K562 (cell line): ENCODE measurements at regions not wholly inside any gene's neighbourhood (a gene's known extent, or its start where the extent isn't known, plus 50 kb on each side); places are given as distances from the start of the nearest gene placed in this dataset.

Experiments used
- ATAC-seq: fragments of 200-7000 bp; cut with Tn5 transposase; 3 replicates; pipeline ENCODE4 v1.9.1; 2020; ENCODE audit warnings: moderate library complexity
- BruUV-seq: library from RNA; stranded (reverse); fragments of 400-500 nt; replicated peaks from 2 replicates; lab custom pipeline; 2021; lab: Mats Ljungman, UMichigan
- CTCF ChIA-PET: fragments of 300-600 bp; formaldehyde crosslinking; extraction: SDS; loops from one replicate; lab custom pipeline; 2021; ENCODE audit warnings: low intra/inter-chr PET ratio; lab: Yijun Ruan, JAX
- POLR2A ChIA-PET: fragments of 300-600, 350-650 bp; sonication (Branson Sonifier 250); formaldehyde crosslinking; extraction: SDS; loops from one replicate; lab custom pipeline; 2021; ENCODE audit warnings: antibody characterized with exemption, inconsistent platforms; lab: Yijun Ruan, JAX
- DNase-seq, 4 experiments: peaks; one replicate each; pipeline versions ENCODE4 v3.0.0 to v3.0.0-alpha.2; 2011 to 2018; ENCODE audit warnings: low spot score in 3 of 4, mixed read lengths in 3 of 4; ENCODE audit errors: extremely low read depth in 1 of 4
- FAIRE-seq: peaks from 2 replicates; lab custom pipeline; 2011; peaks lifted over from hg19 to GRCh38; lab: Jason Lieb, UNC
- H2AFZ ChIP-seq: 2 replicates; pipeline ENCODE4 v1.6.0; 2011; ENCODE audit warnings: low read depth, low read length, control low read depth, inconsistent platforms
- H3K27ac ChIP-seq: fragments of 200-600 bp; 3 replicates; pipeline ENCODE4 v1.8.0; 2011; ENCODE audit warnings: low read depth, mild to moderate bottlenecking, control low read depth, inconsistent platforms, low read length, moderate library complexity, mixed read lengths; ENCODE audit errors: extremely low read depth
- H3K27me3 ChIP-seq, 2 experiments: fragments of 300-600 bp in 1 of 2; 2 replicates in 1 of 2; 3 replicates in 1 of 2; pipeline versions ENCODE4 v1.6.0 to v1.8.0; 2011; ENCODE audit warnings: inconsistent platforms in 2 of 2, low read length in 2 of 2, mild to moderate bottlenecking in 1 of 2, mixed read lengths in 1 of 2, moderate library complexity in 1 of 2; ENCODE audit not compliant: control insufficient read depth in 2 of 2, insufficient read depth in 2 of 2
- H3K36me3 ChIP-seq: fragments of 300-600 bp; 3 replicates; pipeline ENCODE4 v1.8.0; 2011; ENCODE audit warnings: mild to moderate bottlenecking, low read length, inconsistent platforms; ENCODE audit not compliant: control insufficient read depth, insufficient read depth
- H3K4me1 ChIP-seq, 2 experiments: fragments of 200-600 bp in 1 of 2; replicated peaks in 1 of 2; 2 replicates in 1 of 2; 3 replicates in 1 of 2; pipeline versions ENCODE4 v1.5.1 to v1.8.0; 2011; ENCODE audit warnings: inconsistent platforms in 2 of 2, low read length in 2 of 2, mild to moderate bottlenecking in 1 of 2, mixed read lengths in 1 of 2, moderate library complexity in 1 of 2; ENCODE audit not compliant: control insufficient read depth in 2 of 2, insufficient read depth in 2 of 2
- H3K4me2 ChIP-seq: 2 replicates; pipeline ENCODE4 v1.6.1; 2011; ENCODE audit warnings: low read length, control low read depth, inconsistent platforms, mixed read lengths; ENCODE audit not compliant: insufficient read depth
- H3K4me3 ChIP-seq: fragments of 200-600 bp; sonication (generic), shearing (Covaris generic); 2 replicates; pipeline ENCODE4 v1.5.1; 2016; ENCODE audit warnings: control low read depth, inconsistent platforms
- H3K79me2 ChIP-seq: fragments of 200-600 bp; 3 replicates; pipeline ENCODE4 v1.8.0; 2011; ENCODE audit warnings: low read length, inconsistent platforms; ENCODE audit not compliant: control insufficient read depth, insufficient read depth
- H3K9ac ChIP-seq, 2 experiments: 2 replicates each; pipeline versions ENCODE4 v1.6.0 to v1.6.1; 2011; ENCODE audit warnings: low read depth in 2 of 2, low read length in 2 of 2, control low read depth in 1 of 2, inconsistent platforms in 1 of 2, mild to moderate bottlenecking in 1 of 2, mixed read lengths in 1 of 2; ENCODE audit not compliant: insufficient read depth in 1 of 2
- H3K9me1 ChIP-seq: one replicate; pipeline ENCODE4 v1.6.0; 2011; ENCODE audit warnings: inconsistent platforms, mild to moderate bottlenecking, low read length, moderate library complexity; ENCODE audit not compliant: control insufficient read depth, insufficient read depth
- H3K9me3 ChIP-seq: replicated peaks from 2 replicates; pipeline ENCODE4 v1.5.1; 2011; ENCODE audit warnings: low read depth, low read length, inconsistent platforms; ENCODE audit not compliant: control insufficient read depth, insufficient read depth
- H4K20me1 ChIP-seq: replicated peaks from 2 replicates; pipeline ENCODE4 v1.6.1; 2011; ENCODE audit warnings: low read length, inconsistent platforms, mixed read lengths; ENCODE audit not compliant: control insufficient read depth, insufficient read depth
- BRD9 ChIP-seq: fragments of 450-650 bp; IDR thresholded peaks from 2 replicates; pipeline ENCODE4 v1.6.1; 2018; ENCODE audit warnings: low read depth; ENCODE audit not compliant: partially characterized antibody
- CBFA2T2 ChIP-seq: fragments of 450-650 bp; conservative IDR thresholded peaks from 2 replicates; pipeline ENCODE4 v1.6.1; 2017; ENCODE audit warnings: mild to moderate bottlenecking
- GTF2A2 ChIP-seq: IDR thresholded peaks from 2 replicates; pipeline ENCODE4 v1.6.1; 2016; ENCODE audit warnings: mild to moderate bottlenecking, missing genetic modification characterization, missing compliant biosample characterization
- KDM4B ChIP-seq, 2 experiments: fragments of 450-650 bp in 1 of 2; sonication (generic) in 1 of 2; IDR thresholded peaks; 2 replicates each; pipeline ENCODE4 v1.6.1; 2016 to 2017; ENCODE audit warnings: borderline replicate concordance in 2 of 2, antibody characterized with exemption in 1 of 2, low read depth in 1 of 2, mild to moderate bottlenecking in 1 of 2
- NFIX ChIP-seq: fragments of 250-450 bp; sonication (Bioruptor Pico); IDR thresholded peaks from 2 replicates; pipeline ENCODE4 v1.4.0; 2020; ENCODE audit warnings: low read depth, mild to moderate bottlenecking, moderate library complexity
- NR2C1 ChIP-seq, 2 experiments: fragments of 450-650 bp; IDR thresholded peaks; 2 replicates each; pipeline ENCODE4 v1.6.1; 2017; ENCODE audit warnings: mild to moderate bottlenecking in 2 of 2, antibody characterized with exemption in 1 of 2, inconsistent platforms in 1 of 2, missing compliant biosample characterization in 1 of 2, missing genetic modification characterization in 1 of 2
- POLR2H ChIP-seq: IDR thresholded peaks from 2 replicates; pipeline ENCODE4 v1.6.1; 2016; ENCODE audit warnings: missing genetic modification characterization, low read depth, mild to moderate bottlenecking, control low read depth, missing compliant biosample characterization, moderate library complexity
- POLR3A ChIP-seq: IDR thresholded peaks from 2 replicates; pipeline ENCODE4 v1.6.1; 2011; ENCODE audit warnings: borderline replicate concordance, mild to moderate bottlenecking, moderate library complexity; ENCODE audit not compliant: insufficient read length, insufficient read depth; ENCODE audit errors: extremely low read depth
- SRSF9 ChIP-seq: fragments of 200-400 bp; formaldehyde crosslinking; IDR thresholded peaks from 2 replicates; pipeline ENCODE4 v1.6.1; 2017; ENCODE audit warnings: low read depth, low read length, borderline replicate concordance
- TSC22D4 ChIP-seq: fragments of 450-650 bp; IDR thresholded peaks from 2 replicates; pipeline ENCODE4 v1.6.1; 2016; ENCODE audit warnings: missing genetic modification characterization, missing biosample characterization, control low read depth
- XRCC5 ChIP-seq: fragments of 200-400 bp; formaldehyde crosslinking; IDR thresholded peaks from 2 replicates; pipeline ENCODE4 v1.6.1; 2017; ENCODE audit warnings: low read depth, mild to moderate bottlenecking, low read length
- ZNF586 ChIP-seq: fragments of 450-650 bp; formaldehyde crosslinking; conservative IDR thresholded peaks from 2 replicates; pipeline ENCODE4 v1.4.0; 2020; ENCODE audit warnings: mild to moderate bottlenecking, moderate library complexity
- WGBS: fragments of 100-300 bp; shearing (Covaris generic); methylation state at CpG from one replicate; pipeline ENCODE4 v1.1.6; 2016; ENCODE audit warnings: low coverage, mixed read lengths; ENCODE audit not compliant: insufficient coverage; ENCODE audit errors: missing lambda C conversion rate; 5-methylcytosine and 5-hydroxymethylcytosine counted together
- in situ Hi-C: fragments of 300-500 bp; cut with MboI; formaldehyde crosslinking; loops from 4 replicates; pipeline ENCODE4 v1.15.0; 2018; ENCODE audit warnings: inconsistent platforms, mixed read lengths
- intact Hi-C: fragments of 100-400 bp; cut with micrococcal nuclease; formaldehyde crosslinking; loops from 2 replicates; pipeline ENCODE4 v1.14.2; 2022
- TF ChIP-seq, protein P1 (sequence below): conservative IDR thresholded peaks from 2 replicates; pipeline ENCODE4 v1.6.1; 2011; ENCODE audit warnings: low read depth, mild to moderate bottlenecking, low read length; ENCODE audit not compliant: control insufficient read depth
- TF ChIP-seq, protein P2 (sequence below): fragments of 250-450 bp; sonication (Bioruptor Pico); IDR thresholded peaks from 2 replicates; pipeline ENCODE4 v1.4.0; 2020; ENCODE audit warnings: mild to moderate bottlenecking, moderate library complexity
- TF ChIP-seq, protein P3 (sequence below): fragments of 250-450 bp; sonication (Bioruptor Pico); IDR thresholded peaks from 2 replicates; pipeline ENCODE4 v1.8.0; 2021; ENCODE audit warnings: moderate library complexity, mild to moderate bottlenecking, inconsistent platforms
- TF ChIP-seq, protein P4 (sequence below): sonication (generic); formaldehyde crosslinking; IDR thresholded peaks from 2 replicates; pipeline ENCODE4 v1.8.0; 2023; ENCODE audit warnings: mild to moderate bottlenecking, missing genetic modification reagents

DNA sequence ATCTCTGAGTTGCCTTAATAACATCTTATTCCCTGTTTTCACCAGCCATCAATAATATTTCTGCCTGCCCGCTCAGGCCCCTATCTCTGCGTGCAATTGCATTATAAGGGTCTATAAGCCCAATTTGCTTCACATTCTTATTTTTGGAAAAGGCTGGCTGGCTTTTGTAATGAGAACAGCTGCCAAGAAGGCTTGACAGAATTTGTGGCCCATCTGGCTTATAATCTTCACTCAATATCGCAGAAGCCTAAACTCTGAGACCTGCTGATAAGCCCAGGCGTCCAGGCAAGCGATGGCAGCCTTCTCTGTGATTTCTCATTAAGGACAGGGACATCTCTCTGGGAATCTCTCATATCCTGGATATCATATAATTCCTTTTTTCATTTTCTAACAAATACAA lies 1618.6 kb upstream of the CELF4 start (continued):
- TF ChIP-seq, protein P1, sequence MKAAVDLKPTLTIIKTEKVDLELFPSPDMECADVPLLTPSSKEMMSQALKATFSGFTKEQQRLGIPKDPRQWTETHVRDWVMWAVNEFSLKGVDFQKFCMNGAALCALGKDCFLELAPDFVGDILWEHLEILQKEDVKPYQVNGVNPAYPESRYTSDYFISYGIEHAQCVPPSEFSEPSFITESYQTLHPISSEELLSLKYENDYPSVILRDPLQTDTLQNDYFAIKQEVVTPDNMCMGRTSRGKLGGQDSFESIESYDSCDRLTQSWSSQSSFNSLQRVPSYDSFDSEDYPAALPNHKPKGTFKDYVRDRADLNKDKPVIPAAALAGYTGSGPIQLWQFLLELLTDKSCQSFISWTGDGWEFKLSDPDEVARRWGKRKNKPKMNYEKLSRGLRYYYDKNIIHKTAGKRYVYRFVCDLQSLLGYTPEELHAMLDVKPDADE = no peak
- no peak for TF ChIP-seq GTF2A2 (tag)
- no peak for TF ChIP-seq BRD9
- TF ChIP-seq, protein P2, sequence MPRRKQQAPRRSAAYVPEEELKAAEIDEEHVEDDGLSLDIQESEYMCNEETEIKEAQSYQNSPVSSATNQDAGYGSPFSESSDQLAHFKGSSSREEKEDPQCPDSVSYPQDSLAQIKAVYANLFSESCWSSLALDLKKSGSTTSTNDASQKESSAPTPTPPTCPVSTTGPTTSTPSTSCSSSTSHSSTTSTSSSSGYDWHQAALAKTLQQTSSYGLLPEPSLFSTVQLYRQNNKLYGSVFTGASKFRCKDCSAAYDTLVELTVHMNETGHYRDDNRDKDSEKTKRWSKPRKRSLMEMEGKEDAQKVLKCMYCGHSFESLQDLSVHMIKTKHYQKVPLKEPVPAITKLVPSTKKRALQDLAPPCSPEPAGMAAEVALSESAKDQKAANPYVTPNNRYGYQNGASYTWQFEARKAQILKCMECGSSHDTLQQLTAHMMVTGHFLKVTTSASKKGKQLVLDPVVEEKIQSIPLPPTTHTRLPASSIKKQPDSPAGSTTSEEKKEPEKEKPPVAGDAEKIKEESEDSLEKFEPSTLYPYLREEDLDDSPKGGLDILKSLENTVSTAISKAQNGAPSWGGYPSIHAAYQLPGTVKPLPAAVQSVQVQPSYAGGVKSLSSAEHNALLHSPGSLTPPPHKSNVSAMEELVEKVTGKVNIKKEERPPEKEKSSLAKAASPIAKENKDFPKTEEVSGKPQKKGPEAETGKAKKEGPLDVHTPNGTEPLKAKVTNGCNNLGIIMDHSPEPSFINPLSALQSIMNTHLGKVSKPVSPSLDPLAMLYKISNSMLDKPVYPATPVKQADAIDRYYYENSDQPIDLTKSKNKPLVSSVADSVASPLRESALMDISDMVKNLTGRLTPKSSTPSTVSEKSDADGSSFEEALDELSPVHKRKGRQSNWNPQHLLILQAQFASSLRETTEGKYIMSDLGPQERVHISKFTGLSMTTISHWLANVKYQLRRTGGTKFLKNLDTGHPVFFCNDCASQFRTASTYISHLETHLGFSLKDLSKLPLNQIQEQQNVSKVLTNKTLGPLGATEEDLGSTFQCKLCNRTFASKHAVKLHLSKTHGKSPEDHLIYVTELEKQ (CRISPR knock-in tag) = no peak
- TF ChIP-seq CBFA2T2 = no peak

DNA sequence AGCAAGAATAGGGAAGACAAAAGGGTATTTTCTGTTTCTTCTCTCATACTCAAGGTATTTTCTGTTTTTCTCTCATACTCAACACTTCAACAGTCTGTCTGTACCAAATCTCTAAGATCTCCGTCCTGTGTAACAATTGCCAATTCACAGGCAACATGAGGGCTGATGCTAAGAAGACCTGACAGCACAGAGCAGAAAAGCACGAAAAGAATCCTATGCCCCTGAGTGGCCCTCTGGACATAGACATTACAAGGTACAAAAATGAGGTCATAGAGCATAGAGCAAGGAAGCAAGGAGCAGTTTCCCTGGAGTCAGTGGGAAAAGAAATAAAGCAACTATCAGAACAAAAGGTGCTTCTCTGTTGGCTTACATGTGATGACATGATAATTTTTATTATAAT lies 1612.6 kb upstream of the CELF4 start:
- ChIA-PET POLR2A (no interaction called here), CTCF (no interaction called here)
- no TSS peak for BruUV-seq
- Histone ChIP-seq H3K4me1 (no peaks in the 10 kb centered on the region), H3K27ac (no peak overlapping the region), H3K4me3 (no peak overlapping the region), H4K20me1 (no peaks in the 10 kb centered on the region), H3K27me3 (no peaks in the 10 kb centered on the region), H3K9me1 (no peaks in the 10 kb centered on the region), H3K9ac (no peak overlapping the region), H3K36me3 (no peaks in the 10 kb centered on the region), H3K9me3 (no peaks in the 10 kb centered on the region; the same call in 1 of the 2 replicates), H3K79me2 (no peaks in the 10 kb centered on the region), H3K4me2 (no peak overlapping the region), H2AFZ (no peak overlapping the region)
- intact Hi-C loops = no loop called here
- FAIRE-seq (no peak), DNase-seq (no peak), ATAC-seq (no peak)
- in situ Hi-C loops = no loop called here
- WGBS = 0% methylated on average over 2 of the region's 2 CpGs
- TF ChIP-seq NFIX (CRISPR knock-in tag) (no peak), SRSF9 (no peak), TSC22D4 (tag) (no peak), KDM4B (IDR thresholded peaks at IDR 0.05; ENCODE audit: borderline replicate concordance in 2 of 2, low read depth in 1 of 2) (no peak), NR2C1 (IDR thresholded peaks at IDR 0.05) (no peak), NR2C1 (tag; IDR thresholded peaks at IDR 0.05) (no peak), POLR3A (no peak), XRCC5 (no peak), POLR2H (no peak), ZNF586 (CRISPR knock-in tag) (no peak)
- TF ChIP-seq, protein P3, sequence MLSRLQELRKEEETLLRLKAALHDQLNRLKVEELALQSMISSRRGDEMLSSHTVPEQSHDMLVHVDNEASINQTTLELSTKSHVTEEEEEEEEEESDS (CRISPR knock-in tag) = no peak
- TF ChIP-seq, protein P4, sequence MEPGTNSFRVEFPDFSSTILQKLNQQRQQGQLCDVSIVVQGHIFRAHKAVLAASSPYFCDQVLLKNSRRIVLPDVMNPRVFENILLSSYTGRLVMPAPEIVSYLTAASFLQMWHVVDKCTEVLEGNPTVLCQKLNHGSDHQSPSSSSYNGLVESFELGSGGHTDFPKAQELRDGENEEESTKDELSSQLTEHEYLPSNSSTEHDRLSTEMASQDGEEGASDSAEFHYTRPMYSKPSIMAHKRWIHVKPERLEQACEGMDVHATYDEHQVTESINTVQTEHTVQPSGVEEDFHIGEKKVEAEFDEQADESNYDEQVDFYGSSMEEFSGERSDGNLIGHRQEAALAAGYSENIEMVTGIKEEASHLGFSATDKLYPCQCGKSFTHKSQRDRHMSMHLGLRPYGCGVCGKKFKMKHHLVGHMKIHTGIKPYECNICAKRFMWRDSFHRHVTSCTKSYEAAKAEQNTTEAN (CRISPR knock-in tag) = no peak
